GM18861 (cell line): ENCODE measurements at regions not wholly inside any gene's neighbourhood (a gene's known extent, or its start where the extent isn't known, plus 50 kb on each side); places are given as distances from the start of the nearest gene placed in this dataset.
A peak's percentile ranks its signal among the peaks of the same experiment; 100 is the strongest.

Experiments
- ATAC-seq: cut with Tn5 transposase; IDR thresholded peaks from one replicate; pipeline ENCODE4 v1.9.1; 2021; ENCODE audit not compliant: unreplicated experiment

GRCh38 chr1:234713440-234713839 lies 103.5 kb upstream of the IRF2BP2 start:
- no peak for ATAC-seq

GRCh38 chr1:234712891-234713305 lies 102.9 kb upstream of the IRF2BP2 start:
- no peak for ATAC-seq

GRCh38 chr1:234710936-234711724 lies 101.2 kb upstream of the IRF2BP2 start:
- ATAC-seq = no peak

GRCh38 chr1:234710381-234710780 lies 100.4 kb upstream of the IRF2BP2 start:
- ATAC-seq = no peak

DNA sequence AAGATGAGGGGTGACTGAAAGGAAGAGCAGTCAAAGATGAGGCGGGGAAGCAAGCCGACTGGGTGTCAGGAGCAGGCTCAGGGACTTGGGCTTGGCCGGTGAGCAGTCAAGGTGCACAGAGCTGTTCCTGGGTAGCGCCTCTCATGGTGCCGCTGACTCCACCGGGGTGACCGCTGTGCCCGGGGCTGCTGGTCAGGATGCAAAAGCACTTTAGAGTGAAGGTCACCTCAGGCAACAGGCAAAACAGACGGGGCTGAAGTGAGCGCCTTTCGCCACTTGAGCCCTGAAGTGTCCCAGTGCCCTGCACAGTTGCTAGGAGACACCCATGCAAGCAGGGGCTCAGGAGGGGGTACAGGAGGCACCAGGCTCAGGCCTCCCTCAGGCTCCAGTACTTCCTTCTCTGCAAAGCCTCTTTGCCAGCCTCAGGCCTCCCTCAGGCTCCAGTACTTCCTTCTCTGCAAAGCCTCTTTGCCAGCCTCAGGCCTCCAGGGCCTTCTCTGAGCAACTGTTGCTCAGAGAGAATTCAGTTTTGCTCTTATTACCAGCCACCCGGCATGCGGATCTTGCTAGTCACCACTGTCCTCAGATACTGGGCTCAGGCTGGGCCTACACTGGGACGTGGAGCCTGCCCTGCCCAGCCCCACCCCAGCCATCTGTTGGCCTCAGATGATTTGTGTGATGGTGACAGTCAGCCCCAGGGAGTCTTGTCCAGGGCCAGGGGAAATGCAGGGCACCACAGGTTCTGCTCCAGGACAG lies 99.7 kb upstream of the IRF2BP2 start:
- ATAC-seq = no peak

DNA sequence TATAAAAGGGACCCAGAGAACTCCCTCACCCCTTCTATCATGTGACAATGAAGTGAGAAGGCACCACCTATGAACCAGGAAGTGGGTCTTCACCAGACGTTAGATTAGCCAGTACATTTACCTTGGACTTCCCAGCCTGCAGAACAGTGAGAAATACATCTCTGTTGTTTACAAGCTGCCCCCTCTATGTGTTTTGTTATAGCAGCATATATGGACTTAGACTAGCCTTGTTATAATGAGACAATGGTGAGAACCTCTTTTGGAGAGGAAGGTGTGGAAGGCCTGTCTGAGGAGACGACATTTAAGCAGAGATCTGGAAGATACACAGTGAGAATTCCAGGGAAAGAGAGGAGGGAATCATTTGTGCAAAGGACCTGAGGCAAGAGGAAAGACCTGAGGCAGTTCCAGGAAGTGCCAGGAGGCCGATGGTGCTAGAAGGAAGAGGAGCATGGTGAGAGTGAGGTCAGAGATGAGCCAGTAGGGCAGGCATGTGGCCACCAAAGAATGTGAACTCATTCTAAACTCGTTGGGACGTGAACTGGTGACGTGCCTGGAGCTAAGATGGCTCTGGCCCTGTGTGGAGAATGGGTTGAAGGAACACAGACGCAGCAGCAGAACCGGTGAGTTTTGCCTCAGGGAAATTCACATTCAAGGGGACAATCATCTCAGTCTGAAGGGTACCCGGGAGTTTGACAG lies 98.9 kb upstream of the IRF2BP2 start:
- ATAC-seq = no peak

GRCh38 chr1:234707641-234708040 lies 97.7 kb upstream of the IRF2BP2 start:
- no peak for ATAC-seq

GRCh38 chr1:234706931-234707330 lies 97.0 kb upstream of the IRF2BP2 start:
- ATAC-seq = no peak

DNA sequence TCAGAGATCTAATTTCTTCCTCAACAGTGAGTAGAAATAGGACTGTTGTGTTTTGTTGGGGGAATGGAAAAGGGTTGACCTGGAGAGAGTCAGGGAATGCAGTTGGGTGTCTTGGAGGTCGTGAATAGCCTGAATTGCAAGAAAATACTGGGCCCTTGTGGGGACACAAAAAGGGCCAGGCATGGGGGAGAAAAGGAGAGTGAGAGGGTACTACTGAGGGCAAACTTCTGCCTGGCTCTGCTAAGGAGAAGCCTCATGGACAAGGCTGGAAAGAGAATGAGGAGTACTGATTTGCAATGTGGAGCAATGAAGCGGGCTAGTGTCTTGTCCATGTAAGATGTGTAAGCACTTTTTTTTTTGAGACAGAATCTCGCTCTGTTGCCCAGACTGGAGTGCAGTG lies 96.2 kb upstream of the IRF2BP2 start:
- ATAC-seq = no peak

- no peak for ATAC-seq
Measured at GRCh38 chr1:234705615-234706014, 95.6 kb upstream of the IRF2BP2 start.

DNA sequence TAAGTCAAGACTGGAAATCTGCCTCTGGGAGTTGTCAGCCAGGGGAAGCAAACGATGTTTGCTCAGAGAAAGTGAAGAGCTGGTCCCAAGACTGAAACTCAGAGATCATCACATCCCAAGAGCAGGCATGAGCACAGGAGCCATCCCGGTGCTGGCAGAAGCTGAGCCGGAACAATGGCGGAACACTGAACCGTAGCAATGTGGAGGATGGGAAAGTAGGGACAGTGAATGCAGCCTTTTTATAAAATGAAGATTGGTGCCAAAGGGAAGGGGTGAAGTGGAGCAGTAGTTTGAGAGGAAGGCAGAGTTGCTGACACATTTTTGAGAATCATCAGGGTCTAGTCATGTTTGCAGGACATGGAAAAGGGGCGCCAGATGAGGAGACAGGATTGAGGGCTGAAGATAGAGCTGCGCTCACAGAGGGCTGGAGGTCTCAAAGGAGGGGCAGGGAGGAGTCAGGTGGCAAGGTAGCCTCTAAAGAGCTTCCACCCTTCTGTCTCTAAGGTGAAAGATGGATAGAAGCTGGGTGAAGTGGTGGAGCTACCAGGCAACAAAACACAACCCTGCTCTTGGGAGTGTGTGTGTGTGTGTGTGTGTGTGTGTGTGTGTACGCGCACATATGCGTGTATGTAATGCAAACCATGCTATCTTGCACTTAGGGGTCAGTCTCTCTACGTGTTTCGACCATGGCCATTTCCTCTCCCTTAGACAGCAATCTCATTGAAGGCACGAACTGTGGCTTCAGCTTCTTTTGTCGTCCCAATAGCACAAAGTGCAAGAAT lies 94.3 kb upstream of the IRF2BP2 start:
- ATAC-seq = no peak

DNA sequence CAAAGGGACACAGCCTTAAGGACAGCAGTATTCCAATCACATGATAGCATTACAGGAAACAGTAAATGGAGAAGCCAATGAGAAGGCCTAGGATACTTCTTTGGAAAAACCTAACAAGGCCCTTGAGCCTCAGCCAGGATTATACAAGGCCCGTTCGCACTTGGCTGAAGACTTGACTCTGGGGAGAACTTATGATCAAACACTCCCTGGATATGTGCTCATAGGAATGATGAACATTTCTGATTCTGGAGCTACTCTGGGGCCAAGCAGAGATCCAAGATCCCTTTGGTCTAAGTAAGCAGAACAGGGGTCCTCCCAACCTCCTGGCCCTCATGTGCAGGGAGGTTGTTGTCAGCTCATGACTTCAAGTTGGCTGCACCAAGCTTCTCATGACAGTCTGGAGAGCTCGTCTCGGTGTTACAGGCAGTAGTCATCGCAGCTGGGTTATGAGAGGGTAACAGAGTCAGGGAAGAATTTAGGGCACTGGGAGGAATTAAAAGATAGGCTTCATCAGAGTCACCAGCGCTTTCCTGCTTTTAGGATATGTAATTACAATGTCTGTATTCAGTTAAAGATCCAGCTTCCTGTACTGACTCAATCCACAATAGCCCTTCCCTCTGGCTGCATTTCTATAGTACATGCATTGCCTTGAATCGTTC lies 92.5 kb upstream of the IRF2BP2 start:
- no peak for ATAC-seq

GRCh38 chr1:234701737-234702341 lies 91.9 kb upstream of the IRF2BP2 start:
- no peak for ATAC-seq

GRCh38 chr1:234699795-234700665 lies 90.1 kb upstream of the IRF2BP2 start:
- peak; percentile 80 for ATAC-seq

DNA sequence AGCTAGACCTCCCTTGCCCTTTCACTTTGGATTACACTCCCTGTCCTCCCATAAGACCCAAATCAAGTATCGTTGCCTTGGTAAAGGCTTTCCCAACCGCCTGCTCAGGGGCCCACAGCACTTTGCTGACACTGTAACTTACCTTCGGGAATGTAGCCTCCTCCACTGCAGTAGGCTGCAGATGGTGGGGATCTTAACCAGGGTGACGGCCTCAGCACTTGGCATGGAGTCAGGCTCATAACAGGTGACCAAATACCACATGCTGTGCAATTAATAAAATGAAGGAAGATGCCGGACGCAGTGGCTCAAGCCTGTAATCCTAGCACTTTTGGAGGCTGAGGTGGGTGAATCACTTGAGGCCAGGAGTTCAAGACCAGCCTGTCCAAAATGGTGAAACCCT lies 88.7 kb upstream of the IRF2BP2 start:
- ATAC-seq = no peak

DNA sequence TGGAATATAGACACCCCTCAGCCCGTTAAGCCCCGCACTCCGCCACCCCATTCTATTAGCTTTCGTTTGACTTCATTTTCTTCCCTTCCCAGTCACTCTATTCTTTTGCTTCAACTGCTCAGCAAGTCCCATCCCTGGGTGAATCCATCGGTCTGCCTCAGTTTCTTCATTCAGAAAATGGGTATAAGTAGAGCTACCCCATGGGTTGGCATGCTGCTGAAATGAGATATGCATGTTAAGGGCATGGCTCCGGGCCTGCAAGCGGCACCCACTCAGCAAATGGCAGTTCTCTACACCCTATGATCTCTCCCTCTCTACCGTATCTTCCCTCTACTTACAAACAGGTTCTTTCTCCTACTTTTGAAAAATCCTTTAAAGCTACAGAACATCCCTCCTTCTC lies 87.8 kb upstream of the IRF2BP2 start:
- ATAC-seq = no peak

- no peak for ATAC-seq
Measured at GRCh38 chr1:234697015-234697414, 87.0 kb upstream of the IRF2BP2 start.

DNA sequence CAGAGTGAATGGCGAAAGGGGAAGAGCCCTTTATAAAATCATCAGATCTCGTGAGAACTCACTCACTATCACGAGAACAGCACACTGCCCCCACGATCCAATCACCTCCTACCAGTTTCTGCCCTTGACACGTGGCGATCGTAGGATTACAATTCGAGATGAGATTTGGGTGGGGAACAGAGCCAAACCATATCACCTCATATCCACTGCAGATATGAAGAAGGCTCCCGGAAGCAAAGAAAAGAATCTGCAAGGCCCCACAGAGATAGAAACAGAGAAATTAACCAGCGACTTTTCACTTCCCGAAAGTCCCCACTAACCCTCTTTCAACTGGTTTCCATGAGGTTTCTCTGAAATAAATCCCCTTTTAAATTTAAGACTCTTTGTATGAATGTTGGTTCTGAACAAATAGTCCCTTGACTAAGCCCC lies 86.2 kb upstream of the IRF2BP2 start:
- ATAC-seq = no peak

DNA sequence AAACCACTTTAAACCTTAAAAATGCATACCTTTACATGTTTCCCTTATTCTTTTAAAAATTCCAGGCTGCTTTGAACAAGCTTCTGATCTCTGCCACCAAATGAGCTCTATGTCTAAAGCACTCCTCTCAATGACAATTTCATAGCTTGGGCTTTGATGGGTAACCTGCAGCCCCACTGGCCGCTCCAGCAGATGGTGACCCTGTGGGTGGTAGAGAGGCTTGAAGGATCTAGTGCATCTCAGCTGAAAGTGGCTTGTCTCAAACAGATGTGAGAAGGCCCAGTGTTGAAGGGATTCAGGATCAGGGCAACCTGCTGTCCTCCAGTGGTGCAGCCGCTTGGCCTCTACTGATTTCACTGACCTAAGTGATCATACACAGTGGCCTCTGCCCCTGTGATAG lies 84.7 kb upstream of the IRF2BP2 start:
- no peak for ATAC-seq
